IMR-90 (cell line): ENCODE measurements at regions not wholly inside any gene's neighbourhood (a gene's known extent, or its start where the extent isn't known, plus 50 kb on each side); places are given as distances from the start of the nearest gene placed in this dataset.

Experiments used
- ATAC-seq: fragments of 200-7000 bp; cut with Tn5 transposase; 2 replicates; pipeline ENCODE4 v1.9.1; 2020; ENCODE audit warnings: low read depth, mild to moderate bottlenecking, moderate library complexity
- BruUV-seq: library from RNA; stranded (reverse); fragments of 400-500 nt; replicated peaks from 2 replicates; lab custom pipeline; 2021; lab: Mats Ljungman, UMichigan
- CTCF ChIA-PET: fragments of 300-600 bp; formaldehyde crosslinking; extraction: SDS; loops from one replicate; lab custom pipeline; 2021; ENCODE audit warnings: antibody characterized with exemption; lab: Yijun Ruan, JAX
- POLR2A ChIA-PET: fragments of 300-600 bp; sonication (Branson Sonifier 250); formaldehyde crosslinking; loops from one replicate; lab custom pipeline; 2022; ENCODE audit warnings: antibody characterized with exemption; ENCODE audit not compliant: unreplicated experiment; lab: Charles Lee
- DNase-seq: peaks from one replicate; pipeline ENCODE4 v3.0.0; 2013
- H2AFZ ChIP-seq: replicated peaks from 2 replicates; pipeline ENCODE3; 2013; ENCODE audit warnings: low read length, mild to moderate bottlenecking; ENCODE audit not compliant: poor library complexity
- H2AK5ac ChIP-seq: 2 replicates; pipeline ENCODE4 v1.6.1; 2013; ENCODE audit warnings: low read depth, low read length, inconsistent platforms
- H2AK9ac ChIP-seq: replicated peaks from 2 replicates; pipeline ENCODE3; 2013; ENCODE audit warnings: mild to moderate bottlenecking, low read depth, low read length, moderate library complexity; ENCODE audit not compliant: poor library complexity
- H2BK120ac ChIP-seq: 2 replicates; pipeline ENCODE4 v1.6.1; 2013; ENCODE audit warnings: low read depth, low read length, inconsistent platforms
- H2BK15ac ChIP-seq: 3 replicates; pipeline ENCODE4 v1.6.1; 2013; ENCODE audit warnings: low read depth, low read length, inconsistent platforms
- H2BK20ac ChIP-seq: 2 replicates; pipeline ENCODE4 v1.6.1; 2013; ENCODE audit warnings: low read depth, mild to moderate bottlenecking, inconsistent platforms, low read length, moderate library complexity
- H2BK5ac ChIP-seq: 2 replicates; pipeline ENCODE4 v1.6.1; 2013; ENCODE audit warnings: mild to moderate bottlenecking, low read depth, low read length, inconsistent platforms; ENCODE audit not compliant: poor library complexity, severe bottlenecking
- H3K14ac ChIP-seq: replicated peaks from 2 replicates; pipeline ENCODE4 v1.6.1; 2013; ENCODE audit warnings: low read depth, low read length, inconsistent platforms
- H3K18ac ChIP-seq: 2 replicates; pipeline ENCODE4 v1.6.1; 2013; ENCODE audit warnings: low read depth, low read length, control low read depth
- H3K23ac ChIP-seq: 2 replicates; pipeline ENCODE4 v1.6.1; 2013; ENCODE audit warnings: low read depth, low read length, inconsistent platforms
- H3K27ac ChIP-seq: 2 replicates; pipeline ENCODE4 v1.5.1; 2013; ENCODE audit warnings: mild to moderate bottlenecking, control low read depth, low read length; ENCODE audit not compliant: insufficient read depth
- H3K27me3 ChIP-seq: 2 replicates; pipeline ENCODE4 v1.6.1; 2013; ENCODE audit warnings: low read length; ENCODE audit not compliant: control insufficient read depth, insufficient read depth
- H3K36me3 ChIP-seq: 2 replicates; pipeline ENCODE4 v1.6.1; 2013; ENCODE audit warnings: low read length, mixed read lengths; ENCODE audit not compliant: control insufficient read depth, insufficient read depth
- H3K4ac ChIP-seq: 2 replicates; pipeline ENCODE4 v1.6.1; 2013; ENCODE audit warnings: low read depth, low read length, inconsistent platforms
- H3K4me1 ChIP-seq: 2 replicates; pipeline ENCODE4 v1.6.1; 2013; ENCODE audit warnings: low read length, mixed read lengths; ENCODE audit not compliant: control insufficient read depth, insufficient read depth
- H3K4me2 ChIP-seq: 2 replicates; pipeline ENCODE4 v1.6.1; 2013; ENCODE audit warnings: low read depth, mild to moderate bottlenecking, control low read depth, low read length, moderate library complexity
- H3K4me3 ChIP-seq: 2 replicates; pipeline ENCODE4 v1.5.1; 2013; ENCODE audit warnings: low read depth, mild to moderate bottlenecking, control low read depth, low read length, moderate library complexity; ENCODE audit not compliant: insufficient read depth
- H3K56ac ChIP-seq: 2 replicates; pipeline ENCODE4 v1.6.1; 2013; ENCODE audit warnings: low read length, inconsistent platforms; ENCODE audit not compliant: insufficient read depth; ENCODE audit errors: extremely low read depth
- H3K79me1 ChIP-seq, 2 experiments: 2 replicates each; pipeline ENCODE4 v1.6.1; 2013; ENCODE audit warnings: low read length in 2 of 2, inconsistent platforms in 1 of 2, low read depth in 1 of 2
- H3K9ac ChIP-seq: 2 replicates; pipeline ENCODE4 v1.6.1; 2013; ENCODE audit warnings: low read depth, low read length, control low read depth
- H3K9me1 ChIP-seq: 2 replicates; pipeline ENCODE4 v1.6.1; 2013; ENCODE audit warnings: low read length, inconsistent platforms; ENCODE audit not compliant: insufficient read depth
- H3K9me3 ChIP-seq: 2 replicates; pipeline ENCODE4 v1.6.1; 2013; ENCODE audit warnings: low read length; ENCODE audit not compliant: control insufficient read depth, insufficient read depth
- H4K20me1 ChIP-seq: 2 replicates; pipeline ENCODE4 v1.6.1; 2013; ENCODE audit warnings: low read length, inconsistent platforms; ENCODE audit not compliant: insufficient read depth
- H4K5ac ChIP-seq: 2 replicates; pipeline ENCODE4 v1.6.1; 2013; ENCODE audit warnings: mild to moderate bottlenecking, low read depth, low read length, control low read depth
- H4K8ac ChIP-seq, 2 experiments: 2 replicates each; pipeline ENCODE4 v1.6.1; 2013; ENCODE audit warnings: low read depth in 2 of 2, low read length in 2 of 2, control low read depth in 1 of 2, inconsistent platforms in 1 of 2
- H4K91ac ChIP-seq: 2 replicates; pipeline ENCODE4 v1.6.1; 2013; ENCODE audit warnings: low read depth, low read length, inconsistent platforms; ENCODE audit not compliant: insufficient read depth
- CEBPB ChIP-seq: IDR thresholded peaks from 2 replicates; pipeline ENCODE4 v1.6.1; 2012; ENCODE audit warnings: low read depth, low read length, improper control_type of control experiment
- CHD1 ChIP-seq: IDR thresholded peaks from 2 replicates; pipeline ENCODE4 v1.6.1; 2012; ENCODE audit warnings: low read depth, low read length, improper control_type of control experiment
- CTCF ChIP-seq: conservative IDR thresholded peaks from 2 replicates; pipeline ENCODE4 v1.5.1; 2012; ENCODE audit warnings: mild to moderate bottlenecking, low read depth, low read length, improper control_type of control experiment
- ELK1 ChIP-seq: fragments of 150-350 bp; IDR thresholded peaks from 2 replicates; pipeline ENCODE4 v1.6.1; 2016; ENCODE audit warnings: low read depth, mild to moderate bottlenecking, low read length, moderate library complexity, borderline replicate concordance
- FOS ChIP-seq: fragments of 150-350 bp; IDR thresholded peaks from 2 replicates; pipeline ENCODE4 v1.6.1; 2016; ENCODE audit warnings: low read depth, low read length
- MAFK ChIP-seq: IDR thresholded peaks from 2 replicates; pipeline ENCODE4 v1.6.1; 2012; ENCODE audit warnings: low read depth, low read length, improper control_type of control experiment
- MAZ ChIP-seq: IDR thresholded peaks from 2 replicates; pipeline ENCODE4 v1.6.1; 2012; ENCODE audit warnings: low read depth, mild to moderate bottlenecking, low read length, improper control_type of control experiment, moderate library complexity, borderline replicate concordance
- NFE2L2 ChIP-seq: fragments of 150-350 bp; IDR thresholded peaks from 2 replicates; pipeline ENCODE4 v1.6.1; 2016; ENCODE audit warnings: low read depth, mild to moderate bottlenecking, low read length
- POLR2A ChIP-seq: IDR thresholded peaks from 2 replicates; pipeline ENCODE4 v1.6.1; 2012; ENCODE audit warnings: mild to moderate bottlenecking, low read depth, low read length
- RAD21 ChIP-seq: IDR thresholded peaks from 2 replicates; pipeline ENCODE4 v1.6.1; 2012; ENCODE audit warnings: low read length, improper control_type of control experiment
- RCOR1 ChIP-seq: IDR thresholded peaks from 2 replicates; pipeline ENCODE4 v1.6.1; 2012; ENCODE audit warnings: mild to moderate bottlenecking, low read length, improper control_type of control experiment; ENCODE audit not compliant: insufficient replicate concordance
- RFX5 ChIP-seq: IDR thresholded peaks from 2 replicates; pipeline ENCODE4 v1.8.0; 2012; ENCODE audit warnings: low read depth, mild to moderate bottlenecking, low read length, moderate library complexity
- SMC3 ChIP-seq: fragments of 150-350 bp; IDR thresholded peaks from 2 replicates; pipeline ENCODE4 v1.6.1; 2016; ENCODE audit warnings: low read depth, mild to moderate bottlenecking, antibody characterized with exemption, low read length, moderate library complexity
- WGBS, 2 experiments: methylation state at CpG; one replicate each; pipeline versions ENCODE4 v1.1.5 to v1.1.7; 2013; ENCODE audit warnings: missing lambda C conversion rate in 2 of 2; ENCODE audit not compliant: insufficient read length in 1 of 2; ENCODE audit errors: extremely low coverage in 2 of 2; 5-methylcytosine and 5-hydroxymethylcytosine counted together
- dilution Hi-C: fragments of 300-500 bp; cut with HindIII; formaldehyde crosslinking; loops from one replicate; pipeline ENCODE4 v1.14.3; 2018; ENCODE audit warnings: low sequenced_read_pairs; ENCODE audit not compliant: unreplicated experiment
- in situ Hi-C: fragments of 300-500 bp; cut with MboI; formaldehyde crosslinking; loops from 3 replicates; pipeline ENCODE4 v1.14.3; 2019; ENCODE audit warnings: low sequenced_read_pairs, inconsistent platforms, mixed read lengths
- intact Hi-C: fragments of 100-400 bp; cut with micrococcal nuclease; formaldehyde crosslinking; loops from 2 replicates; pipeline ENCODE4 v1.10.0; 2022

GRCh38 chr2:176935543-176936102, 277.0 kb upstream of the HNRNPA3 start:
- Histone ChIP-seq H4K91ac (no peak overlapping the region), H4K20me1 (no peaks in the 10 kb centered on the region), H2BK5ac (no peak overlapping the region), H3K9ac (no peak overlapping the region), H2AFZ (no peak overlapping the region), H3K18ac (no peak overlapping the region), H2BK120ac (no peak overlapping the region), H4K5ac (no peak overlapping the region), H3K36me3 (no peaks in the 10 kb centered on the region), H4K8ac (no peak overlapping the region), H3K4ac (no peak overlapping the region), H3K14ac (no peak overlapping the region), H2AK5ac (no peak overlapping the region), H3K9me3 (no peaks in the 10 kb centered on the region), H3K4me2 (no peak overlapping the region), H2BK15ac (no peak overlapping the region), H2AK9ac (no peak overlapping the region), H3K23ac (no peak overlapping the region), H3K4me3 (no peak overlapping the region), H2BK20ac (no peak overlapping the region), H3K56ac (no peak overlapping the region), H3K27me3 (0 out of 2 replicates have a peak, but pooled peaks cover 2% of the 10 kb centered on the region), H3K79me1 (no peaks in the 10 kb centered on the region), H3K4me1 (no peaks in the 10 kb centered on the region), H3K9me1 (no peaks in the 10 kb centered on the region), H3K27ac (no peak overlapping the region)
- no peak for TF ChIP-seq FOS
- no peak for TF ChIP-seq CEBPB
- no peak for TF ChIP-seq ELK1
- TF ChIP-seq SMC3 = no peak
- TF ChIP-seq RAD21 = no peak
- TF ChIP-seq POLR2A = no peak
- no peak for TF ChIP-seq NFE2L2
- TF ChIP-seq RFX5 = no peak
- TF ChIP-seq CHD1 = no peak
- TF ChIP-seq MAZ = no peak
- TF ChIP-seq CTCF = no peak
- TF ChIP-seq RCOR1 = no peak
- TF ChIP-seq MAFK = no peak
- intact Hi-C loops = no loop called here
- WGBS, 2 experiments = no CpG with 5 or more reads among the region's 5 CpGs
- in situ Hi-C loops = no loop called here
- dilution Hi-C loops = no loop called here
- ATAC-seq (no peak), DNase-seq (no peak)
- no TSS peak for BruUV-seq
- ChIA-PET CTCF (no interaction called here), POLR2A (no interaction called here)
